ENCODE measurements at regions not wholly inside any gene's neighbourhood (a gene's known extent, or its start where the extent isn't known, plus 50 kb on each side); places are given as distances from the start of the nearest gene placed in this dataset.

- no peak for TF ChIP-seq CTCF (conservative IDR thresholded peaks at IDR 0.05; ENCODE audit: low read depth, low read length)
- no peak for TF ChIP-seq EZH2 (IDR thresholded peaks at IDR 0.05; ENCODE audit: borderline replicate concordance, low read depth, low read length, poor library complexity, severe bottlenecking)
These were observed 258.6 kb upstream of the AGTR2 start for GRCh38 chrX:115911967-115912366.

Measured in A673 (cell line).